GM23248 (cell line): ENCODE measurements at regions not wholly inside any gene's neighbourhood (a gene's known extent, or its start where the extent isn't known, plus 50 kb on each side); places are given as distances from the start of the nearest gene placed in this dataset.

Experiments
- EZH2 ChIP-seq: fragments of 200-600 bp; sonication (generic); IDR thresholded peaks from 2 replicates; pipeline ENCODE4 v1.6.1; 2018; ENCODE audit warnings: antibody characterized with exemption, mild to moderate bottlenecking; ENCODE audit not compliant: insufficient read depth, poor library complexity, severe bottlenecking
- EZH2phosphoT487 ChIP-seq: fragments of 200-600 bp; sonication (generic); IDR thresholded peaks from 2 replicates; pipeline ENCODE4 v1.6.1; 2018; ENCODE audit warnings: antibody characterized with exemption, moderate library complexity, mild to moderate bottlenecking, low read depth; ENCODE audit not compliant: insufficient read depth

DNA sequence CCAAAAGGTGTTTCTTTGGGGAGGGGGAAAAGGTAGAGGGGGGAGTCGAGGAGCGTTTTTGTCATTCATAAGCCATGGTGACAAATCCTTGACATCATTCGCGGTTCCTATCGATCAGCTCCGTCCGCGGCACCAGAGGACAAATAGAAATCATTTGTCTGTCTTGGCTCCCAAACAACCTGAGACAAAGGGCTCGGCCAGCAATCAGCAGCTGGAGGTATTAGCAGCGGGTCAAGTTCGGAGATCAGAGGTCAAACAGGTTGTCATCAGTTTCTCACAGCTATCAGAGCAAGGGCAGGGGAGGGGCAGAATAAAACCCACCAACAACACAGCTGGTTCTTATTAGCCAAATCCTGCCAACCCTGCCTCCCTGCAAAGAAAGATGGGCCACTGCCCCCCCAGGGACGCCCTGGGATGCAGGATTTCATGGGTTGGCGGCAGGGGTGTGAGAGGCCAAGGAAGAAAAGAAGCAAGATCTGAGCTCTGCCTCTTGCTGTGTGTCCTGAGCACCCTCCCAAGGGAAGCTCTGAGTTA, 145.3 kb upstream of the LHX1 start:
- no peak for TF ChIP-seq EZH2phosphoT487
- TF ChIP-seq EZH2 = no peak
